Cardiac fibroblast (primary cell): ENCODE measurements at regions not wholly inside any gene's neighbourhood (a gene's known extent, or its start where the extent isn't known, plus 50 kb on each side); places are given as distances from the start of the nearest gene placed in this dataset.
A peak's percentile ranks its signal among the peaks of the same experiment; 100 is the strongest.

Experiments
- DNase-seq, 2 donors: peaks; one replicate each; pipeline versions ENCODE4 v3.0.0 to v3.0.0-alpha.2; 2010; ENCODE audit warnings: low read depth in 2 of 2
- H3K4me3 ChIP-seq, 2 donors: replicated peaks in 1 of 2; 1 replicate in 1 of 2; 2 replicates in 1 of 2; pipeline ENCODE4 v1.5.1; 2011; ENCODE audit warnings: low read depth in 2 of 2, low read length in 2 of 2, mild to moderate bottlenecking in 2 of 2, moderate library complexity in 1 of 2
- CTCF ChIP-seq: IDR thresholded peaks from one replicate; pipeline ENCODE4 v1.5.1; 2011; ENCODE audit warnings: low read depth, mild to moderate bottlenecking, low read length, inconsistent platforms

GRCh38 chr6:10278746-10279145, 136.1 kb downstream of the TFAP2A start:
- DNase-seq, result no peak
- no peak for TF ChIP-seq CTCF
- no peak overlapping the region for H3K4me3 ChIP-seq

GRCh38 chr6:10276660-10277287, 138.1 kb downstream of the TFAP2A start:
- no peak overlapping the region for H3K4me3 ChIP-seq
- TF ChIP-seq CTCF, result no peak
- DNase-seq, result no peak

- no peak overlapping the region for H3K4me3 ChIP-seq
- DNase-seq, result peak in 1 of 2 donors; percentile 5
- no peak for TF ChIP-seq CTCF
Observed at GRCh38 chr6:10276106-10276505, 138.8 kb downstream of the TFAP2A start.

- no peak for TF ChIP-seq CTCF
- H3K4me3 ChIP-seq, result no peak overlapping the region
- DNase-seq, result no peak
Observed at GRCh38 chr6:10272591-10272990, 142.3 kb downstream of the TFAP2A start.

GRCh38 chr6:10271982-10272381, 142.9 kb downstream of the TFAP2A start:
- TF ChIP-seq CTCF, result no peak

GRCh38 chr6:10269814-10270472, 144.9 kb downstream of the TFAP2A start:
- no peak overlapping the region for H3K4me3 ChIP-seq
- DNase-seq, result no peak
- TF ChIP-seq CTCF, result no peak

More at GRCh38 chr6:10271982-10272381, 142.9 kb downstream of the TFAP2A start:
- no peak for DNase-seq
- no peak overlapping the region for H3K4me3 ChIP-seq
